HUES48 (cell line): ENCODE measurements at regions not wholly inside any gene's neighbourhood (a gene's known extent, or its start where the extent isn't known, plus 50 kb on each side); places are given as distances from the start of the nearest gene placed in this dataset.

Experiments used
- H3K27ac ChIP-seq: one replicate; pipeline ENCODE4 v1.7.0; 2013; ENCODE audit warnings: low read depth, low read length, inconsistent platforms
- H3K27me3 ChIP-seq: 2 replicates; pipeline ENCODE4 v1.6.1; 2013; ENCODE audit warnings: mild to moderate bottlenecking, low read length; ENCODE audit not compliant: control insufficient read depth, insufficient read depth
- H3K36me3 ChIP-seq: 2 replicates; pipeline ENCODE4 v1.6.1; 2013; ENCODE audit warnings: low read length; ENCODE audit not compliant: control insufficient read depth, insufficient read depth
- H3K4me1 ChIP-seq: 2 replicates; pipeline ENCODE4 v1.6.1; 2013; ENCODE audit warnings: mild to moderate bottlenecking, low read length; ENCODE audit not compliant: control insufficient read depth, insufficient read depth
- H3K4me3 ChIP-seq: 2 replicates; pipeline ENCODE4 v1.5.1; 2013; ENCODE audit warnings: mild to moderate bottlenecking, low read depth, low read length
- H3K9ac ChIP-seq: 2 replicates; pipeline ENCODE4 v1.6.1; 2013; ENCODE audit warnings: mild to moderate bottlenecking, low read depth, low read length, moderate library complexity
- H3K9me3 ChIP-seq: 2 replicates; pipeline ENCODE4 v1.6.1; 2013; ENCODE audit warnings: low read length; ENCODE audit not compliant: control insufficient read depth, insufficient read depth

- Histone ChIP-seq H3K9me3 (no peaks in the 10 kb centered on the region), H3K36me3 (no peaks in the 10 kb centered on the region)
Measured at GRCh38 chr1:195761104-195761503, 847.1 kb downstream of the KCNT2 start.

GRCh38 chr1:195756109-195756508 lies 852.1 kb downstream of the KCNT2 start:
- Histone ChIP-seq H3K4me1 (no peaks in the 10 kb centered on the region), H3K9me3 (no peaks in the 10 kb centered on the region), H3K4me3 (no peak overlapping the region), H3K27me3 (no peaks in the 10 kb centered on the region), H3K9ac (no peak overlapping the region), H3K27ac (no peak overlapping the region), H3K36me3 (no peaks in the 10 kb centered on the region)

More at GRCh38 chr1:195761104-195761503, 847.1 kb downstream of the KCNT2 start:
- Histone ChIP-seq H3K27me3 (no peaks in the 10 kb centered on the region), H3K4me1 (no peaks in the 10 kb centered on the region), H3K9ac (no peak overlapping the region), H3K4me3 (no peak overlapping the region), H3K27ac (no peak overlapping the region)

- no peaks in the 10 kb centered on the region for H3K36me3 ChIP-seq
- H3K27ac ChIP-seq = no peak overlapping the region
- no peaks in the 10 kb centered on the region for H3K9me3 ChIP-seq
Measured at GRCh38 chr1:195754874-195755273, 853.4 kb downstream of the KCNT2 start.

GRCh38 chr1:195754303-195754702 lies 853.9 kb downstream of the KCNT2 start:
- H3K27ac ChIP-seq = no peak overlapping the region
- no peak overlapping the region for H3K9ac ChIP-seq
- no peaks in the 10 kb centered on the region for H3K27me3 ChIP-seq
- 0 out of 2 replicates have a peak, but pooled peaks cover 6% of the 10 kb centered on the region for H3K4me1 ChIP-seq
- H3K9me3 ChIP-seq = no peaks in the 10 kb centered on the region
- no peak overlapping the region for H3K4me3 ChIP-seq
- H3K36me3 ChIP-seq = no peaks in the 10 kb centered on the region

More at GRCh38 chr1:195754874-195755273, 853.4 kb downstream of the KCNT2 start:
- Histone ChIP-seq H3K4me3 (no peak overlapping the region), H3K4me1 (0 out of 2 replicates have a peak, but pooled peaks cover 3% of the 10 kb centered on the region), H3K27me3 (no peaks in the 10 kb centered on the region), H3K9ac (no peak overlapping the region)

DNA sequence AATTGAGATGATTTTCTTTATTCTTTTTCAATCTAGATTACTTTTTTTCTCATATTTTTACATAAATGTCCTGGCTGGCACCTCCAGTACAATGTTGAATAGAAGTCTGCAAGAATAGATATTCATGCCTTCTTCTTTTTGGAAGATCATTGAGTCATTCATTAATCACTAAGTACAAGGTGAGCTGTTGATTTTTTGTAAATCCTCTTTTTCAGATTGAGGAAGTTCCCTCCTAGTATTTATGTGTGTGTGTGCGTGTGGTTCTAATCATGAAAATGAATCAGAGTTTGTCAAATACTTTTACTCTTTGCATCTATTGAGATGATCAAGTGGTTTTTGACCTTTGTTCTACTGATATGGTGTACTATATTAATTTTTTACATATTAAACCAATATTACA lies 859.3 kb downstream of the KCNT2 start:
- no peaks in the 10 kb centered on the region for H3K36me3 ChIP-seq
- H3K9ac ChIP-seq = no peak overlapping the region
- no peaks in the 10 kb centered on the region for H3K27me3 ChIP-seq
- 0 out of 2 replicates have a peak, but pooled peaks cover 6% of the 10 kb centered on the region for H3K4me1 ChIP-seq
- H3K27ac ChIP-seq = no peak overlapping the region
- H3K4me3 ChIP-seq = no peak overlapping the region
- peaks cover 4% of the 10 kb centered on the region; the same call in 1 of the 2 replicates for H3K9me3 ChIP-seq

GRCh38 chr1:195745189-195746010 lies 862.8 kb downstream of the KCNT2 start:
- no peak overlapping the region for H3K27ac ChIP-seq
- H3K36me3 ChIP-seq = no peaks in the 10 kb centered on the region
- H3K27me3 ChIP-seq = no peaks in the 10 kb centered on the region
- no peak overlapping the region for H3K4me3 ChIP-seq
- H3K4me1 ChIP-seq = peaks cover 13% of the 10 kb centered on the region
- H3K9me3 ChIP-seq = peaks cover 9% of the 10 kb centered on the region; the same call in 1 of the 2 replicates
- H3K9ac ChIP-seq = no peak overlapping the region

DNA sequence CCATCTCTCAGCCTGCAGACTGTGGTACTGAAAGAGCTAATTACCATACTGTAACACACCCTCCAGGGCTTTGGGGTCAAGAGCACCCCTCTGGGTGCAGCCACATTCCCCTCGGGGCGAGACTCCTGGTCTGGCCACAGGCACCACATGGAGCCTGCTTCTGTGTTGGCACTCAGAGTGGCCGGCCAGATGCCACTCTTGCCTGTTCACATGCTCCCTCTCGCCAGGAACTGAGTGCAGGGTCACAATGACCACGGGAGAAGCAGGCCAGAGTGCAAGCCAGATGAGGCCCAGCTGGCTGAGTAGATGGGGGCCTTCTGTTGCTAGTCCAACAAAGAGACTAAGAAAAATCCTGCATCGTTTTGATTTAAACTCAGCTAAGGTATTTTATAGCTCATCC lies 864.0 kb downstream of the KCNT2 start:
- H3K9ac ChIP-seq = no peak overlapping the region
- H3K27me3 ChIP-seq = no peaks in the 10 kb centered on the region
- no peak overlapping the region for H3K27ac ChIP-seq
- peaks cover 9% of the 10 kb centered on the region; the same call in 1 of the 2 replicates for H3K9me3 ChIP-seq
- H3K36me3 ChIP-seq = no peaks in the 10 kb centered on the region
- H3K4me3 ChIP-seq = no peak overlapping the region
- peaks cover 7% of the 10 kb centered on the region for H3K4me1 ChIP-seq

DNA sequence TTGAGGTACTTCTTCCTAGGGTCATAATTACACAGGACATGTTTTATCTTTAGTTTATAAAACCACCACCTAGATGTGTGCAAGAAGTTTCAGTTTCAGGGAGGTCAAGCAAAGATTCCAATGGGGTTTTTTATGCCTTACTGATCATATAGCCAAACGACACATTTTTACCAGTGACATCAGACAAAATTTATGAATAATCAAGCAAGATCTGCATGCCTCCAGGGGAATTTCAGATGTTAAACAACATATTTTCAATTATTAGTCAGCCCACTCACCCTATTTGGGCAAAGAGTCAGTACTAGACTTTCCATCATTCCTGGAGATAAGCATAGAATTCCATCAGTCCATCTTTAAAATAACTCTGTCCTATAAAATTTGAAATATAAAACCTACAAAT lies 867.4 kb downstream of the KCNT2 start:
- Histone ChIP-seq H3K9me3 (peaks cover 9% of the 10 kb centered on the region; the same call in 1 of the 2 replicates), H3K36me3 (no peaks in the 10 kb centered on the region), H3K4me1 (peaks cover 7% of the 10 kb centered on the region), H3K4me3 (no peak overlapping the region), H3K27me3 (no peaks in the 10 kb centered on the region), H3K9ac (no peak overlapping the region), H3K27ac (no peak overlapping the region)

- H3K9ac ChIP-seq = no peak overlapping the region
- peaks cover 6% of the 10 kb centered on the region; the same call in 1 of the 2 replicates for H3K9me3 ChIP-seq
- H3K27ac ChIP-seq = no peak overlapping the region
Measured at GRCh38 chr1:195738966-195739650, 869.1 kb downstream of the KCNT2 start.

GRCh38 chr1:195735140-195735539 lies 873.1 kb downstream of the KCNT2 start:
- Histone ChIP-seq H3K4me3 (no peak overlapping the region), H3K36me3 (no peaks in the 10 kb centered on the region), H3K9ac (no peak overlapping the region), H3K27me3 (no peaks in the 10 kb centered on the region), H3K4me1 (no peaks in the 10 kb centered on the region; the same call in 1 of the 2 replicates), H3K9me3 (no peaks in the 10 kb centered on the region), H3K27ac (no peak overlapping the region)

More at GRCh38 chr1:195738966-195739650, 869.1 kb downstream of the KCNT2 start:
- Histone ChIP-seq H3K4me3 (no peak overlapping the region), H3K4me1 (peaks cover 7% of the 10 kb centered on the region), H3K27me3 (no peaks in the 10 kb centered on the region), H3K36me3 (no peaks in the 10 kb centered on the region)

DNA sequence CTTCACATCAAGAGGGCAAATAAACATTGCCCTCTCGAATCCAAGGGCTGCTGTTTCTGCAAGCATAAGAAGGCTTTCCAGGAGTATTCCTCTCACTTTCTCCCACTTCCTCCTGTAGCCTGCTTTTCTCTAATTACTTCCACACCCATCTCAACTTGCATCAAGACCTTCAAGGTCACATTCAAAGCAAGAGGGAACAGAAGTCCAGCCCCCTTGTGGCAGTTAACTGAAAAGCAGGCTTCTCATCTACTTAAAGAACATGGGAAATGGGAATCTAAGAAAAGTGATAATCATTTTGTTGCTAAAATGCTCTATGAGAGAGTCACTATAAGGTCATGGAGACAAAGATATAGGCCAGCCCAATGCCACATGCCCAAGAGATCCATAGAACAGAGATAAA lies 874.4 kb downstream of the KCNT2 start:
- Histone ChIP-seq H3K9me3 (no peaks in the 10 kb centered on the region), H3K27me3 (no peaks in the 10 kb centered on the region), H3K36me3 (no peaks in the 10 kb centered on the region), H3K4me3 (no peak overlapping the region), H3K4me1 (no peaks in the 10 kb centered on the region; the same call in 1 of the 2 replicates), H3K27ac (no peak overlapping the region), H3K9ac (no peak overlapping the region)
